HCT116 (cell line): ENCODE measurements at regions not wholly inside any gene's neighbourhood (a gene's known extent, or its start where the extent isn't known, plus 50 kb on each side); places are given as distances from the start of the nearest gene placed in this dataset.

Experiments
- ATAC-seq: fragments of 200-7000 bp; cut with Tn5 transposase; 2 replicates; pipeline ENCODE4 v1.9.1; 2020; ENCODE audit warnings: mild to moderate bottlenecking, moderate library complexity
- BruUV-seq: library from RNA; stranded (reverse); fragments of 400-500 nt; replicated peaks from 2 replicates; lab custom pipeline; 2021; lab: Mats Ljungman, UMichigan
- CTCF ChIA-PET: fragments of 300-600 bp; sonication (Branson Sonifier 250); formaldehyde crosslinking; loops from one replicate; lab custom pipeline; 2021; ENCODE audit warnings: antibody characterized with exemption; lab: Charles Lee
- POLR2A ChIA-PET: fragments of 300-600, 350-600 bp; sonication (Branson Sonifier 250); formaldehyde crosslinking; loops from one replicate; lab custom pipeline; 2021; ENCODE audit warnings: antibody characterized with exemption; lab: Charles Lee
- RAD21 ChIA-PET, 2 experiments: fragments of 300-600 bp; sonication (Branson Sonifier 250); formaldehyde crosslinking; loops; one replicate each; lab custom pipeline; 2023; ENCODE audit warnings: low total read pairs in 2 of 2; ENCODE audit not compliant: uncharacterized antibody in 2 of 2, unreplicated experiment in 2 of 2, low non-redundant PET in 1 of 2; lab: Charles Lee
- DNase-seq: peaks from one replicate; pipeline ENCODE4 v3.0.0-alpha.2; 2010; ENCODE audit warnings: low read depth, low spot score
- H2AFZ ChIP-seq: fragments of 200-600 bp; shearing (Covaris generic), sonication (generic); 2 replicates; pipeline ENCODE4 v1.6.1; 2017; ENCODE audit warnings: low read depth, mixed run types, mixed read lengths, antibody characterized with exemption, low read length; ENCODE audit not compliant: poor library complexity, severe bottlenecking
- H3K27ac ChIP-seq: 2 replicates; pipeline ENCODE4 v1.5.1; 2012; ENCODE audit warnings: low read depth, low read length
- H3K27me3 ChIP-seq: fragments of 200-600 bp; sonication (generic); 2 replicates; pipeline ENCODE4 v1.6.1; 2016; ENCODE audit warnings: mixed run types, low read length, mixed read lengths; ENCODE audit not compliant: insufficient read depth
- H3K36me3 ChIP-seq, 2 experiments: fragments of 200-500 bp in 1 of 2; fragments of 200-600 bp in 1 of 2; sonication (Bioruptor generic) in 1 of 2; sonication (generic) in 1 of 2; 2 replicates each; pipeline versions ENCODE4 v1.5.1 to v1.6.1; 2014 to 2016; ENCODE audit warnings: low read length in 2 of 2, inconsistent platforms in 1 of 2, mixed read lengths in 1 of 2, mixed run types in 1 of 2; ENCODE audit not compliant: insufficient read depth in 2 of 2, control insufficient read depth in 1 of 2
- H3K4me1 ChIP-seq, 2 experiments: fragments of 200-600 bp in 1 of 2; sonication (generic) in 1 of 2; 2 replicates each; pipeline versions ENCODE4 v1.5.1 to v1.6.1; 2012 to 2017; ENCODE audit warnings: low read length in 2 of 2, inconsistent platforms in 1 of 2, mild to moderate bottlenecking in 1 of 2, mixed read lengths in 1 of 2, mixed run types in 1 of 2, moderate library complexity in 1 of 2; ENCODE audit not compliant: insufficient read depth in 2 of 2, control insufficient read depth in 1 of 2
- H3K4me2 ChIP-seq: fragments of 200-600 bp; sonication (generic); 2 replicates; pipeline ENCODE4 v1.6.1; 2017; ENCODE audit warnings: mixed run types, low read length, mixed read lengths
- H3K4me3 ChIP-seq, 2 experiments: fragments of 200-600 bp in 1 of 2; sonication (generic) in 1 of 2; replicated peaks in 1 of 2; 2 replicates each; pipeline ENCODE4 v1.5.1; 2011 to 2016; ENCODE audit warnings: low read length in 2 of 2, control low read depth in 1 of 2, low read depth in 1 of 2, mild to moderate bottlenecking in 1 of 2, mixed read lengths in 1 of 2, mixed run types in 1 of 2
- H3K79me2 ChIP-seq: fragments of 200-600 bp; sonication (generic); 2 replicates; pipeline ENCODE4 v1.6.1; 2017; ENCODE audit warnings: mild to moderate bottlenecking, mixed run types, low read length, moderate library complexity, mixed read lengths; ENCODE audit not compliant: insufficient read depth
- H3K9ac ChIP-seq: fragments of 200-600 bp; sonication (generic); 2 replicates; pipeline ENCODE4 v1.6.1; 2016; ENCODE audit warnings: low read length, mixed read lengths
- H3K9me2 ChIP-seq: fragments of 200-600 bp; sonication (generic), shearing (Covaris generic); 2 replicates; pipeline ENCODE4 v1.6.1; 2017; ENCODE audit warnings: mixed run types, mild to moderate bottlenecking, moderate library complexity; ENCODE audit not compliant: insufficient read depth
- H3K9me3 ChIP-seq, 2 experiments: fragments of 200-500 bp in 1 of 2; fragments of 200-600 bp in 1 of 2; sonication (Bioruptor generic) in 1 of 2; sonication (generic) in 1 of 2; 2 replicates each; pipeline ENCODE4 v1.6.1; 2014 to 2017; ENCODE audit warnings: low read length in 2 of 2, mixed read lengths in 2 of 2, inconsistent platforms in 1 of 2, low read depth in 1 of 2, mild to moderate bottlenecking in 1 of 2, mixed run types in 1 of 2, moderate library complexity in 1 of 2; ENCODE audit not compliant: control insufficient read depth in 1 of 2, insufficient read depth in 1 of 2
- H4K20me1 ChIP-seq: fragments of 200-600 bp; sonication (generic), shearing (Covaris generic); 2 replicates; pipeline ENCODE4 v1.6.1; 2017; ENCODE audit warnings: mixed run types, mild to moderate bottlenecking, moderate library complexity; ENCODE audit not compliant: insufficient read depth
- ATF3 ChIP-seq: IDR thresholded peaks from 2 replicates; pipeline ENCODE4 v1.6.1; 2012
- CBX3 ChIP-seq: IDR thresholded peaks from 2 replicates; pipeline ENCODE4 v1.6.1; 2012; ENCODE audit warnings: low read depth
- CEBPB ChIP-seq: IDR thresholded peaks from 2 replicates; pipeline ENCODE4 v1.6.1; 2012; ENCODE audit warnings: low read depth
- EGR1 ChIP-seq: IDR thresholded peaks from 2 replicates; pipeline ENCODE4 v1.6.1; 2012; ENCODE audit warnings: low read depth
- ELF1 ChIP-seq: IDR thresholded peaks from 2 replicates; pipeline ENCODE4 v1.6.1; 2012; ENCODE audit warnings: low read depth, borderline replicate concordance
- EZH2phosphoT487 ChIP-seq: fragments of 200-600 bp; IDR thresholded peaks from 2 replicates; pipeline ENCODE4 v1.6.1; 2018; ENCODE audit warnings: antibody characterized with exemption, borderline replicate concordance
- JUND ChIP-seq: IDR thresholded peaks from 2 replicates; pipeline ENCODE4 v1.6.1; 2012
- MAX ChIP-seq: IDR thresholded peaks from 2 replicates; pipeline ENCODE4 v1.6.1; 2012
- POLR2A ChIP-seq: IDR thresholded peaks from 2 replicates; pipeline ENCODE4 v1.7.0; 2011; ENCODE audit warnings: borderline replicate concordance; ENCODE audit not compliant: insufficient read depth, insufficient read length; ENCODE audit errors: extremely low read depth
- POLR2AphosphoS5 ChIP-seq: IDR thresholded peaks from 2 replicates; pipeline ENCODE4 v1.6.1; 2011; ENCODE audit warnings: mild to moderate bottlenecking, low read depth, low read length, moderate library complexity
- RAD21 ChIP-seq: IDR thresholded peaks from 2 replicates; pipeline ENCODE4 v1.6.1; 2012; ENCODE audit warnings: low read depth, mild to moderate bottlenecking
- REST ChIP-seq: IDR thresholded peaks from 2 replicates; pipeline ENCODE4 v1.6.1; 2012; ENCODE audit warnings: low read depth
- SIN3A ChIP-seq: IDR thresholded peaks from 2 replicates; pipeline ENCODE4 v1.6.1; 2012; ENCODE audit warnings: low read depth
- TCF7L2 ChIP-seq: IDR thresholded peaks from 2 replicates; pipeline ENCODE4 v1.7.0; 2011; ENCODE audit warnings: borderline replicate concordance, inconsistent platforms; ENCODE audit not compliant: insufficient read depth, insufficient read length; ENCODE audit errors: extremely low read depth
- YY1 ChIP-seq: IDR thresholded peaks from 2 replicates; pipeline ENCODE4 v1.6.1; 2011; ENCODE audit warnings: low read length, low read depth, moderate library complexity, mild to moderate bottlenecking; ENCODE audit not compliant: insufficient replicate concordance; ENCODE audit errors: extremely low read depth
- intact Hi-C: fragments of 100-400 bp; cut with micrococcal nuclease; formaldehyde crosslinking; loops from 2 replicates; pipeline ENCODE4 v1.10.0; 2022

- Histone ChIP-seq H3K4me2 (no peak overlapping the region), H3K9me3 (peaks cover 3 to 9% of the 10 kb centered on the region in 2 experiments; a peak in 1 of 4 replicates), H2AFZ (no peak overlapping the region), H3K79me2 (no peaks in the 10 kb centered on the region), H3K36me3 (no peaks in the 10 kb centered on the region), H3K4me1 (no peaks in the 10 kb centered on the region), H3K27me3 (no peaks in the 10 kb centered on the region), H3K9ac (no peak overlapping the region)
- no peak for DNase-seq
- ATAC-seq, result no peak
- ChIA-PET POLR2A (no interaction called here), RAD21 (no interaction called here)
- BruUV-seq, result no TSS peak
- no peak for TF ChIP-seq CEBPB
- TF ChIP-seq POLR2AphosphoS5, result no peak
- TF ChIP-seq SIN3A, result no peak
- TF ChIP-seq RAD21, result no peak
- TF ChIP-seq EZH2phosphoT487, result no peak
- TF ChIP-seq ELF1, result no peak
- no peak for TF ChIP-seq REST
- no peak for TF ChIP-seq JUND
- no peak for TF ChIP-seq ATF3
- no peak for TF ChIP-seq MAX
- no peak for TF ChIP-seq EGR1
- TF ChIP-seq YY1, result no peak
- TF ChIP-seq POLR2A, result no peak
- TF ChIP-seq TCF7L2, result no peak
- TF ChIP-seq CBX3, result no peak
- TF ChIP-seq, all 23 proteins: peak for 0
- CTCF ChIA-PET, result no interaction called here
- intact Hi-C loops, result loop anchor here (10.0 kb wide), 3 partner anchors 157 to 967 kb away; no protein-coding TSS in a partner anchor
- Histone ChIP-seq H4K20me1 (no peaks in the 10 kb centered on the region), H3K27ac (no peak overlapping the region), H3K4me3 (no peak overlapping the region), H3K9me2 (no peaks in the 10 kb centered on the region)
These were observed 79.7 kb upstream of the KCTD1 start for GRCh38 chr18:26628017-26628416.
